ENCODE measurements at regions not wholly inside any gene's neighbourhood (a gene's known extent, or its start where the extent isn't known, plus 50 kb on each side); places are given as distances from the start of the nearest gene placed in this dataset.

- TF ChIP-seq, protein P1, sequence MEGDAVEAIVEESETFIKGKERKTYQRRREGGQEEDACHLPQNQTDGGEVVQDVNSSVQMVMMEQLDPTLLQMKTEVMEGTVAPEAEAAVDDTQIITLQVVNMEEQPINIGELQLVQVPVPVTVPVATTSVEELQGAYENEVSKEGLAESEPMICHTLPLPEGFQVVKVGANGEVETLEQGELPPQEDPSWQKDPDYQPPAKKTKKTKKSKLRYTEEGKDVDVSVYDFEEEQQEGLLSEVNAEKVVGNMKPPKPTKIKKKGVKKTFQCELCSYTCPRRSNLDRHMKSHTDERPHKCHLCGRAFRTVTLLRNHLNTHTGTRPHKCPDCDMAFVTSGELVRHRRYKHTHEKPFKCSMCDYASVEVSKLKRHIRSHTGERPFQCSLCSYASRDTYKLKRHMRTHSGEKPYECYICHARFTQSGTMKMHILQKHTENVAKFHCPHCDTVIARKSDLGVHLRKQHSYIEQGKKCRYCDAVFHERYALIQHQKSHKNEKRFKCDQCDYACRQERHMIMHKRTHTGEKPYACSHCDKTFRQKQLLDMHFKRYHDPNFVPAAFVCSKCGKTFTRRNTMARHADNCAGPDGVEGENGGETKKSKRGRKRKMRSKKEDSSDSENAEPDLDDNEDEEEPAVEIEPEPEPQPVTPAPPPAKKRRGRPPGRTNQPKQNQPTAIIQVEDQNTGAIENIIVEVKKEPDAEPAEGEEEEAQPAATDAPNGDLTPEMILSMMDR (IDR thresholded peaks at IDR 0.05; ENCODE audit: poor library complexity, severe bottlenecking) = no peak
- TF ChIP-seq MXI1 (conservative IDR thresholded peaks at IDR 0.05; ENCODE audit: poor library complexity, severe bottlenecking) (no peak), TAF1 (IDR thresholded peaks at IDR 0.05; ENCODE audit: low read depth) (no peak), POLR2AphosphoS5 (IDR thresholded peaks at IDR 0.05) (no peak), EZH2 (IDR thresholded peaks at IDR 0.05; ENCODE audit: borderline replicate concordance, insufficient read depth, low read length, poor library complexity, severe bottlenecking) (no peak), EP300 (conservative IDR thresholded peaks at IDR 0.05; ENCODE audit: poor library complexity, severe bottlenecking) (no peak)
These were observed 127.9 kb upstream of the DYRK2 start for GRCh38 chr12:67520606-67521005.

Data from neural cell (in vitro differentiated cells).